ENCODE measurements at regions not wholly inside any gene's neighbourhood (a gene's known extent, or its start where the extent isn't known, plus 50 kb on each side); places are given as distances from the start of the nearest gene placed in this dataset.

DNA sequence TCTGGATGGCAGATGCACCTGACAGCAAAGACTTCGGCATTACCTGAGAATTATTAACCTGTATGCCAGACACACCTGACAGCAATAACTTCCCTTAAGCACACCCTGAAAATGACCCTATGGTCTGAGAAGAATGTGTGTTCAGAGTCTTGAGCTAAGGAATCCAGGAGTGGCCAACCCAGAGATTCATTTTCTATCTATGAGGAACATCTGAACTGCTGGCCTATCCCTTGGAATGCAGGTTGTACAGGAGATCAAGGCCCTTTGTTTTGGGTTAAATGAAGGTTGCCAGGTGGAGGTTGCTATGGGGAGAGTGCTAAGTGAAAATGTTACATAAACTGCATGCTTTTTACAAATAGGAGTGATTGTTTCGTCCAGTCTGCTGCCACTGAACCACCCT lies 200.9 kb upstream of the MEIS1 start:
- TF ChIP-seq, protein P1, sequence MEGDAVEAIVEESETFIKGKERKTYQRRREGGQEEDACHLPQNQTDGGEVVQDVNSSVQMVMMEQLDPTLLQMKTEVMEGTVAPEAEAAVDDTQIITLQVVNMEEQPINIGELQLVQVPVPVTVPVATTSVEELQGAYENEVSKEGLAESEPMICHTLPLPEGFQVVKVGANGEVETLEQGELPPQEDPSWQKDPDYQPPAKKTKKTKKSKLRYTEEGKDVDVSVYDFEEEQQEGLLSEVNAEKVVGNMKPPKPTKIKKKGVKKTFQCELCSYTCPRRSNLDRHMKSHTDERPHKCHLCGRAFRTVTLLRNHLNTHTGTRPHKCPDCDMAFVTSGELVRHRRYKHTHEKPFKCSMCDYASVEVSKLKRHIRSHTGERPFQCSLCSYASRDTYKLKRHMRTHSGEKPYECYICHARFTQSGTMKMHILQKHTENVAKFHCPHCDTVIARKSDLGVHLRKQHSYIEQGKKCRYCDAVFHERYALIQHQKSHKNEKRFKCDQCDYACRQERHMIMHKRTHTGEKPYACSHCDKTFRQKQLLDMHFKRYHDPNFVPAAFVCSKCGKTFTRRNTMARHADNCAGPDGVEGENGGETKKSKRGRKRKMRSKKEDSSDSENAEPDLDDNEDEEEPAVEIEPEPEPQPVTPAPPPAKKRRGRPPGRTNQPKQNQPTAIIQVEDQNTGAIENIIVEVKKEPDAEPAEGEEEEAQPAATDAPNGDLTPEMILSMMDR (IDR thresholded peaks at IDR 0.05) = no peak
- Histone ChIP-seq H3K4me1 (ENCODE audit: control insufficient read depth in 1 of 2, low read depth in 2 of 2) (no peaks in the 10 kb centered on the region), H3K9me3 (no peaks in the 10 kb centered on the region), H3K36me3 (no peaks in the 10 kb centered on the region), H3K4me3 (no peak overlapping the region), H3K27ac (no peak overlapping the region), H3K27me3 (replicated peaks; ENCODE audit: insufficient read depth) (no peaks in the 10 kb centered on the region)
- DNase-seq (ENCODE audit: low spot score) (no peak), ATAC-seq (ENCODE audit: insufficient number of reproducible peaks, low FRiP score, low read depth) (no peak)

DNA sequence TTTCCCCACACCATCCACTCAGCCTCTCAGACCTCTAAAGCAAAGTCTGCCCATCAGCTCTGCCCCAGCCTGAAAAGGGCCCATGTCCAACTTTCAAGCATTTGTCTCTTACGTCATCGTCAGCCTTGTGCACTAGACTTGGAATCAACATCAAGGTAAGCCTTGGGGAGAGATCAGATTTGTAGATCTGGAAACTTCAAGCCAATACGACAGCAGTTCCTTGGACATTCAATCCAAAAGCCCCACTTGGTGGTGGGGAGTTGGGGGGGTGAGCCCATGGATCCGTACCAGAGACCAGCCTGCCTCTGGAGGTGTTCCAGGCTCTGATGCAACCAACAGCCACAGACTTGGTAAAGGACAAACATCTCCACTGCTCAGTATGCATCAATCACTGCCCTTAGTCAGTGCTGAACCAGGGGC lies 206.8 kb upstream of the MEIS1 start:
- no peak for ATAC-seq (ENCODE audit: insufficient number of reproducible peaks, low FRiP score, low read depth)
- no peaks in the 10 kb centered on the region for H3K4me1 ChIP-seq (ENCODE audit: control insufficient read depth in 1 of 2, low read depth in 2 of 2)
- no peak for DNase-seq (ENCODE audit: low spot score)
- TF ChIP-seq, protein P1 (IDR thresholded peaks at IDR 0.05) = no peak
- H3K27ac ChIP-seq = no peak overlapping the region
- no peaks in the 10 kb centered on the region for H3K9me3 ChIP-seq
- H3K27me3 ChIP-seq (replicated peaks; ENCODE audit: insufficient read depth) = no peaks in the 10 kb centered on the region
- H3K36me3 ChIP-seq = no peaks in the 10 kb centered on the region
- H3K4me3 ChIP-seq = no peak overlapping the region

DNA sequence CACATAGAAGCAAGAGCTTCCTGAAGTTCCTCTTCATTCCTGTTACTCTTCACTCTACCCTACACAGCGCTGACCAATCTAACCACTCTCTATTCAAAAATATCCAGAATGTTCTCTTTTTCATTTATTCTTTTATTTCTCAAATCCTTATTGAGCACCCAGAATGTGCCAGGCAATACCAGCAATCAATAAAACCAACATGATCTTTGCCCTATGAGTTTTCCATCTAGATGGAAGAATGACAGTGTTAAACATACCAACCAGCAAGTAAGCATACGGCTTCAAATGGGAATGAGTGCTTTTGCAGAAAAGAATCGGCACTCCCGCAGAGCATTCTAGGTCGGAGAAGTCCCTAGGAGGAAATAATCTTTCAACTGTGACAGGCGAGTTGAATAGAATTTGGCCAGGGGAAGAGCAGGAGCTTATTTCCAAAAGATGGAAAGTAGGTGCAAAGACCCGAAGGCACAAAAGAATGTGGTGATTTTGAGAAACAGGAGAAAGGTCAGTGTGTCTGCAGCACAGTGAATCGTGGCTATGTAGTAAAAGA lies 217.8 kb upstream of the MEIS1 start:
- ATAC-seq (ENCODE audit: insufficient number of reproducible peaks, low FRiP score, low read depth) = no peak
- H3K4me1 ChIP-seq (ENCODE audit: control insufficient read depth in 1 of 2, low read depth in 2 of 2) = no peaks in the 10 kb centered on the region
- H3K27ac ChIP-seq = no peak overlapping the region
- H3K9me3 ChIP-seq = no peaks in the 10 kb centered on the region
- no peaks in the 10 kb centered on the region for H3K27me3 ChIP-seq (replicated peaks; ENCODE audit: insufficient read depth)
- H3K4me3 ChIP-seq = no peak overlapping the region
- TF ChIP-seq, protein P1 (IDR thresholded peaks at IDR 0.05) = no peak
- no peaks in the 10 kb centered on the region for H3K36me3 ChIP-seq
- DNase-seq (ENCODE audit: low spot score) = no peak

DNA sequence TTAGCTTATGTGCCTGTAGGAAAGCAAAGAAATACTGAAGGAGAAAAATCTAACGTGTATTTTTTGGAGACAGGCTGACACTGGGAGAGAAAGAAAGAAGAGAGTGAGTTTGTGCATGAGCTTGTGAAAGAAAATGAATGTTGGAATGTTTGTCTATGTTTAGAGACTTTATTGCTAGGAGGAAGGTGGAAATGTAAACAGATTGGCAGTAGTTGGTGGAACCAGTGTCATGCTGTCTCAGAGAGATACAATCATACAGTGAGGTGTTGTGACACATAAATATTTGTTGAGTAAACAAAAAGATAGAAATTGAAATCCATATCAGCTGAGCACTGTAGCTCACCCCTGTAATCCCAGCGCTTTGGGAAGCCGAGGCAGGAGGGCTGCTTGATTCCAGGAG lies 222.2 kb upstream of the MEIS1 start:
- no peaks in the 10 kb centered on the region for H3K36me3 ChIP-seq
- no peak overlapping the region for H3K27ac ChIP-seq
- no peaks in the 10 kb centered on the region for H3K4me1 ChIP-seq (ENCODE audit: control insufficient read depth in 1 of 2, low read depth in 2 of 2)
- H3K27me3 ChIP-seq (replicated peaks; ENCODE audit: insufficient read depth) = no peaks in the 10 kb centered on the region
- H3K9me3 ChIP-seq = no peaks in the 10 kb centered on the region
- ATAC-seq (ENCODE audit: insufficient number of reproducible peaks, low FRiP score, low read depth) (no peak), DNase-seq (ENCODE audit: low spot score) (no peak)
- no peak overlapping the region for H3K4me3 ChIP-seq
- TF ChIP-seq, protein P1 (IDR thresholded peaks at IDR 0.05) = no peak

- Histone ChIP-seq H3K4me3 (no peak overlapping the region), H3K4me1 (ENCODE audit: control insufficient read depth in 1 of 2, low read depth in 2 of 2) (no peaks in the 10 kb centered on the region), H3K27ac (no peak overlapping the region), H3K9me3 (no peaks in the 10 kb centered on the region), H3K36me3 (no peaks in the 10 kb centered on the region), H3K27me3 (replicated peaks; ENCODE audit: insufficient read depth) (no peaks in the 10 kb centered on the region)
- TF ChIP-seq, protein P1 (IDR thresholded peaks at IDR 0.05) = no peak
- no peak for DNase-seq (ENCODE audit: low spot score)
- no peak for ATAC-seq (ENCODE audit: insufficient number of reproducible peaks, low FRiP score, low read depth)
Observed at GRCh38 chr2:66202586-66202985, 232.3 kb upstream of the MEIS1 start.
